Spinal cord (tissue), 9 donors: ENCODE measurements at regions not wholly inside any gene's neighbourhood (a gene's known extent, or its start where the extent isn't known, plus 50 kb on each side); places are given as distances from the start of the nearest gene placed in this dataset.

ENCODE experiments used
- DNase-seq, 6 donors: peaks; one replicate each; pipeline versions ENCODE4 v3.0.0 to v3.0.0-alpha.2; 2013 to 2015; ENCODE audit warnings: low spot score in 6 of 6, low read depth in 4 of 6
- H3K27ac ChIP-seq: one replicate; pipeline ENCODE4 v1.5.1; 2013; ENCODE audit warnings: low read depth, low read length, control low read depth
- H3K27me3 ChIP-seq: one replicate; pipeline ENCODE4 v1.6.1; 2013; ENCODE audit warnings: low read length; ENCODE audit not compliant: control insufficient read depth, insufficient read depth
- H3K36me3 ChIP-seq: one replicate; pipeline ENCODE4 v1.6.1; 2013; ENCODE audit warnings: low read length; ENCODE audit not compliant: control insufficient read depth, insufficient read depth
- H3K4me1 ChIP-seq: one replicate; pipeline ENCODE4 v1.6.1; 2013; ENCODE audit warnings: low read length; ENCODE audit not compliant: control insufficient read depth, insufficient read depth
- H3K4me3 ChIP-seq: one replicate; pipeline ENCODE4 v1.5.1; 2013; ENCODE audit warnings: low read depth, low read length, control low read depth
- H3K9me3 ChIP-seq: one replicate; pipeline ENCODE4 v1.6.1; 2013; ENCODE audit warnings: low read length; ENCODE audit not compliant: control insufficient read depth, insufficient read depth
- WGBS: methylation state at CpG from one replicate; pipeline ENCODE4 v1.1.5; 2013; ENCODE audit warnings: missing lambda C conversion rate; ENCODE audit not compliant: insufficient coverage; 5-methylcytosine and 5-hydroxymethylcytosine counted together
- donor health status: healthy.

- WGBS = 81% methylated on average over 15 of the region's 19 CpGs
- Histone ChIP-seq H3K36me3 (peaks cover 4% of the 10 kb centered on the region), H3K27ac (no peak overlapping the region), H3K4me1 (peaks cover 53% of the 10 kb centered on the region), H3K27me3 (no peaks in the 10 kb centered on the region), H3K9me3 (no peaks in the 10 kb centered on the region), H3K4me3 (no peak overlapping the region)
- no peak for DNase-seq
Observed at GRCh38 chr17:77597418-77598240, 360.9 kb upstream of the TNRC6C start.

- 89% methylated on average over 3 of the region's 4 CpGs for WGBS
- peaks cover 4% of the 10 kb centered on the region for H3K36me3 ChIP-seq
- no peak overlapping the region for H3K4me3 ChIP-seq
- H3K27me3 ChIP-seq = no peaks in the 10 kb centered on the region
- no peaks in the 10 kb centered on the region for H3K9me3 ChIP-seq
- H3K4me1 ChIP-seq = peaks cover 53% of the 10 kb centered on the region
- no peak overlapping the region for H3K27ac ChIP-seq
- no peak for DNase-seq
Observed at GRCh38 chr17:77598241-77598620, 360.3 kb upstream of the TNRC6C start.

- H3K4me3 ChIP-seq = no peak overlapping the region
- H3K27ac ChIP-seq = no peak overlapping the region
- DNase-seq = no peak
- H3K27me3 ChIP-seq = no peaks in the 10 kb centered on the region
- H3K4me1 ChIP-seq = peaks cover 54% of the 10 kb centered on the region
- peaks cover 4% of the 10 kb centered on the region for H3K36me3 ChIP-seq
- no peaks in the 10 kb centered on the region for H3K9me3 ChIP-seq
Observed at GRCh38 chr17:77599699-77600098, 358.8 kb upstream of the TNRC6C start.

GRCh38 chr17:77600346-77600745 is 358.2 kb upstream of the TNRC6C start:
- no peak overlapping the region for H3K27ac ChIP-seq
- H3K27me3 ChIP-seq = no peaks in the 10 kb centered on the region
- no peaks in the 10 kb centered on the region for H3K9me3 ChIP-seq
- H3K4me3 ChIP-seq = no peak overlapping the region
- peaks cover 54% of the 10 kb centered on the region for H3K4me1 ChIP-seq
- no peak for DNase-seq
- H3K36me3 ChIP-seq = peaks cover 4% of the 10 kb centered on the region
- WGBS = over 99% methylated on average over 8 of the region's 9 CpGs

GRCh38 chr17:77601054-77601979 is 357.2 kb upstream of the TNRC6C start:
- Histone ChIP-seq H3K36me3 (peaks cover 4% of the 10 kb centered on the region), H3K4me3 (no peak overlapping the region), H3K27ac (peak overlapping the region; percentile 40), H3K9me3 (no peaks in the 10 kb centered on the region), H3K27me3 (no peaks in the 10 kb centered on the region), H3K4me1 (peaks cover 45% of the 10 kb centered on the region)
- 85% methylated on average over 10 of the region's 18 CpGs for WGBS
- no peak for DNase-seq

- H3K4me3 ChIP-seq = no peak overlapping the region
Observed at GRCh38 chr17:77602062-77602746, 356.3 kb upstream of the TNRC6C start.

GRCh38 chr17:77602883-77603640 is 355.4 kb upstream of the TNRC6C start:
- Histone ChIP-seq H3K27ac (peak overlapping the region; percentile 15), H3K4me3 (no peak overlapping the region), H3K36me3 (peaks cover 2% of the 10 kb centered on the region), H3K9me3 (no peaks in the 10 kb centered on the region), H3K27me3 (no peaks in the 10 kb centered on the region), H3K4me1 (peaks cover 27% of the 10 kb centered on the region)
- 83% methylated on average over 22 of the region's 24 CpGs for WGBS
- no peak for DNase-seq

More at GRCh38 chr17:77602062-77602746, 356.3 kb upstream of the TNRC6C start:
- Histone ChIP-seq H3K9me3 (no peaks in the 10 kb centered on the region), H3K27me3 (no peaks in the 10 kb centered on the region), H3K36me3 (peaks cover 4% of the 10 kb centered on the region), H3K4me1 (peaks cover 36% of the 10 kb centered on the region), H3K27ac (peak overlapping the region; percentile 40)
- DNase-seq = peak in 1 of 6 donors; percentile 40
- WGBS = 57% methylated on average over 6 of the region's 11 CpGs

GRCh38 chr17:77604301-77604972 is 354.1 kb upstream of the TNRC6C start:
- WGBS = 96% methylated on average over 13 of the region's 15 CpGs
- no peaks in the 10 kb centered on the region for H3K27me3 ChIP-seq
- no peaks in the 10 kb centered on the region for H3K36me3 ChIP-seq
- H3K4me3 ChIP-seq = no peak overlapping the region
- H3K27ac ChIP-seq = no peak overlapping the region
- no peaks in the 10 kb centered on the region for H3K9me3 ChIP-seq
- H3K4me1 ChIP-seq = peaks cover 24% of the 10 kb centered on the region
- DNase-seq = no peak
